Heart right ventricle (tissue), 16 donors: ENCODE measurements at regions not wholly inside any gene's neighbourhood (a gene's known extent, or its start where the extent isn't known, plus 50 kb on each side); places are given as distances from the start of the nearest gene placed in this dataset.

ENCODE experiments used
- ATAC-seq, 8 donors: fragments of 200-7000 bp; cut with Tn5 transposase; one replicate each; pipeline ENCODE4 v1.9.1; 2020; ENCODE audit warnings: mild to moderate bottlenecking in 8 of 8, moderate library complexity in 8 of 8, moderate number of reproducible peaks in 1 of 8
- DNase-seq, 2 donors: peaks; one replicate each; pipeline ENCODE4 v3.0.0-alpha.2; 2020
- H3K27ac ChIP-seq, 10 donors: fragments of 200-600 bp; sonication (generic) in 2 of 10; one replicate each; pipeline versions ENCODE4 v1.5.0 to v1.8.0; 2020 to 2022; ENCODE audit warnings: mild to moderate bottlenecking in 3 of 10
- H3K27me3 ChIP-seq, 7 donors: fragments of 200-600 bp; one replicate each; pipeline ENCODE4 v1.8.0; 2021 to 2022; ENCODE audit warnings: mild to moderate bottlenecking in 2 of 7
- H3K36me3 ChIP-seq, 9 donors: fragments of 200-600 bp; sonication (generic) in 1 of 9; one replicate each; pipeline versions ENCODE4 v1.5.0 to v1.8.0; 2020 to 2022; ENCODE audit warnings: mild to moderate bottlenecking in 2 of 9
- H3K4me1 ChIP-seq, 9 donors: fragments of 200-600 bp; sonication (generic) in 1 of 9; one replicate each; pipeline versions ENCODE4 v1.5.0 to v1.8.0; 2020 to 2022; ENCODE audit warnings: mild to moderate bottlenecking in 4 of 9
- H3K4me3 ChIP-seq, 10 donors: fragments of 200-600 bp; sonication (generic) in 2 of 10; one replicate each; pipeline versions ENCODE4 v1.5.0 to v1.8.0; 2020 to 2022; ENCODE audit warnings: mild to moderate bottlenecking in 7 of 10, moderate library complexity in 2 of 10
- H3K9me3 ChIP-seq, 11 donors: fragments of 200-600 bp in 10 of 11; sonication (generic) in 2 of 11; one replicate each; pipeline versions ENCODE4 v1.5.0 to v1.8.0; 2013 to 2022; ENCODE audit warnings: mild to moderate bottlenecking in 2 of 11, control low read depth in 1 of 11, moderate library complexity in 1 of 11
- CTCF ChIP-seq, 9 donors: fragments of 200-600 bp; sonication (generic) in 2 of 9; IDR thresholded peaks; one replicate each; pipeline versions ENCODE4 v1.5.0 to v1.8.0; 2021 to 2022; ENCODE audit warnings: antibody characterized with exemption in 9 of 9, mild to moderate bottlenecking in 5 of 9, moderate library complexity in 1 of 9
- WGBS, 2 donors: extraction: QIAGEN DNeasy Blood & Tissue Kit; methylation state at CpG; one replicate each; pipeline ENCODE4 v1.1.7; 2013; ENCODE audit warnings: inconsistent platforms in 1 of 2; 5-methylcytosine and 5-hydroxymethylcytosine counted together
- intact Hi-C, 10 donors: fragments of 100-400 bp; cut with DNase I; formaldehyde crosslinking; loops; one replicate each; pipeline versions ENCODE4 v1.11.1 to v1.14.2; 2022
- donor health status: Arrhythmogenic right ventricular cardiomyopathy.
- donor health status: ischemic (EF 13 %, LVEDD 7.1; RV severe dilation, severe dysfunction).
- donor health status: healthy with polysubstance abuse.
- donor health status: DM: no; HTN: yes; CAD: no.
- donor health status: DM: no; HTN: no; CAD: no.
- donor health status: ischemic (EF 25% LVEDD 6.9; RV normal size, moderate dysfunction).
- donor health status: ischemic (EF 25% LVEDD 5.7; RV mildly dilated, moderate dysfunction).
- donor health status: healthy.
- donor health status: DM: yes; HTN: yes; CAD: no.
- donor health status: Ischemic cardiomyopathy.
- donor health status: ischemic (EF 35%, LVEDD 5.7; RV mildly dilated, moderate dysfunction).
- donor health status: nonischemic (EF 11% LVEDD 7.7; RV severe dilation, severe dysfunction).
- donor health status: DM: yes; HTN: yes; CAD: no.
- donor health status: PGD.
- donor health status: ischemic (EF 29% LVEDD 5.4; RV normal size, mild dysfunction).
- donor health status: nonischemic (EF 23%, LVEDD 6.1; RV moderate dilation, normal function).

GRCh38 chr18:37640504-37640903, 74.9 kb upstream of the CELF4 start:
- Histone ChIP-seq H3K27me3 (peaks cover 0 to 3% (median 0%) of the 10 kb centered on the region in 7 donors), H3K4me1 (no peaks in the 10 kb centered on the region), H3K4me3 (no peak overlapping the region), H3K27ac (peak overlapping the region in 1 of 10 donors; percentile 0), H3K9me3 (peaks cover 0 to 23% (median 14%) of the 10 kb centered on the region in 11 donors), H3K36me3 (no peaks in the 10 kb centered on the region)
- intact Hi-C loops: no loop called here
- no peak for TF ChIP-seq CTCF (IDR thresholded peaks at IDR 0.05)
- ATAC-seq (no peak), DNase-seq (no peak)

DNA sequence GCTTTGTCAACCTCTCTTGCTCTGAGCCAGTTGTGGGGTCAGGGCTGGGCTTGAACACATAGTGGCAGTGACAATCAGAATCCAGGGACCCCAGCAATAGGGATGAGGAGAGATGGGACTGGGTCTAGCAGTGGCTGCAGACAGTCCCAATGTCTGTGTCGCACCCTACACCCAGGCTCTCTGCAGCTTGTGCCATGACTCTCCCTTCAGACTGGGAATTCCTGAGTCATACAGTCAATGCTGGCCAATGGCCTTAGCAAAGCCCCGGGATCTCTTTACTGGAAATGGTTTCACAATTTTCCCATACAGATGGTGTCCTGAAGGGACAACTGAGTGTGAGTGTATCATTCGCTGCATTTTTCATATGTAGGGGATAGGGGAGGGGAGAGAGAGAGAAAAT, 74.2 kb upstream of the CELF4 start:
- peaks cover 0 to 3% (median 0%) of the 10 kb centered on the region in 7 donors for H3K27me3 ChIP-seq
- peaks cover 0 to 16% (median 7%) of the 10 kb centered on the region in 11 donors for H3K9me3 ChIP-seq
- TF ChIP-seq CTCF (IDR thresholded peaks at IDR 0.05): no peak
- no peak for ATAC-seq
- 69 to 77% methylated on average over 3 of the region's 3 CpGs for WGBS, 2 donors
- no peaks in the 10 kb centered on the region for H3K36me3 ChIP-seq
- H3K4me3 ChIP-seq: no peak overlapping the region
- H3K4me1 ChIP-seq: no peaks in the 10 kb centered on the region
- DNase-seq: no peak
- H3K27ac ChIP-seq: peak overlapping the region in 1 of 10 donors; percentile 0
- intact Hi-C loops: no loop called here

- DNase-seq (no peak), ATAC-seq (no peak)
- Histone ChIP-seq H3K27me3 (peaks cover 0 to 3% (median 0%) of the 10 kb centered on the region in 7 donors), H3K27ac (no peak overlapping the region), H3K4me1 (no peaks in the 10 kb centered on the region), H3K36me3 (no peaks in the 10 kb centered on the region), H3K9me3 (no peaks in the 10 kb centered on the region), H3K4me3 (no peak overlapping the region)
- 75 to 76% methylated on average over 4 of the region's 4 CpGs for WGBS, 2 donors
- TF ChIP-seq CTCF (IDR thresholded peaks at IDR 0.05): no peak
- intact Hi-C loops: no loop called here
Observed at GRCh38 chr18:37637478-37637850, 71.9 kb upstream of the CELF4 start.

DNA sequence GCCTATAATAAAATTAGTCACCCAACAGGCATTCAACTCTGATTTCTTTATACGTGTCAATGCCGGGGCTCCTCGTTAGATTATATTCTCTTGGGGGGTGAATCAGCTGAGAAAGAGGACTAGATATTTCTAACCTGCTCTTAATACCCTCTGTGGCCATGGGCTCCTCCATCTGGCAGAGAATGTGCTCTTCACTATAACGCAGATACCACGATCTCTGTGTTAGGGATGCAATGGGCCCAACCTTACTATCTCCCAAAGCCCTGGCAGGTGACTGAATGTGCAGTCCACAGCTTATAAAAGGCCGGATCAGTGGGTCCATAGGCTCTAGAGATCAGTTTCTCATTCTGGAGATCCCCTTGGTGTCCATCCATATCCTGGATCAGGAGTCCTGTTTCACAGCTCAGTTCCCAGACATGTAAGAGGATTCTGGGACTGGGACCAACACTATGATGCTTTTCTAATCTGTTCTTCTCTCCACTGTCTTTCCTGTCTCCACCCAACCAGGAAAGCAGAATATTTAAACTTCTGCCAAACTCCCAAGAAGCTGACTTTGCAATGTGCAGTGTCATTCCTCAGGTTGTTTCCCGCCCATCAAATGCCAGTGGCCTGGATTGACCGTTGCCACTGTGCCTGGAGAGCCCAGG, 71.4 kb upstream of the CELF4 start:
- H3K4me3 ChIP-seq: no peak overlapping the region
- DNase-seq (no peak), ATAC-seq (no peak)
- H3K27me3 ChIP-seq: peaks cover 0 to 3% (median 0%) of the 10 kb centered on the region in 7 donors
- no peak for TF ChIP-seq CTCF (IDR thresholded peaks at IDR 0.05)
- H3K36me3 ChIP-seq: no peaks in the 10 kb centered on the region
- intact Hi-C loops: no loop called here
- no peaks in the 10 kb centered on the region for H3K9me3 ChIP-seq
- no peak overlapping the region for H3K27ac ChIP-seq
- H3K4me1 ChIP-seq: no peaks in the 10 kb centered on the region
- WGBS, 2 donors: 78 to 79% methylated on average over 8 of the region's 8 CpGs
